ENCODE measurements at regions not wholly inside any gene's neighbourhood (a gene's known extent, or its start where the extent isn't known, plus 50 kb on each side); places are given as distances from the start of the nearest gene placed in this dataset.
"Not testable (repeated sequence)": the region's sequence is repeated elsewhere in the genome, so short reads cannot be mapped to it uniquely, and the experiment has no call there.

DNA sequence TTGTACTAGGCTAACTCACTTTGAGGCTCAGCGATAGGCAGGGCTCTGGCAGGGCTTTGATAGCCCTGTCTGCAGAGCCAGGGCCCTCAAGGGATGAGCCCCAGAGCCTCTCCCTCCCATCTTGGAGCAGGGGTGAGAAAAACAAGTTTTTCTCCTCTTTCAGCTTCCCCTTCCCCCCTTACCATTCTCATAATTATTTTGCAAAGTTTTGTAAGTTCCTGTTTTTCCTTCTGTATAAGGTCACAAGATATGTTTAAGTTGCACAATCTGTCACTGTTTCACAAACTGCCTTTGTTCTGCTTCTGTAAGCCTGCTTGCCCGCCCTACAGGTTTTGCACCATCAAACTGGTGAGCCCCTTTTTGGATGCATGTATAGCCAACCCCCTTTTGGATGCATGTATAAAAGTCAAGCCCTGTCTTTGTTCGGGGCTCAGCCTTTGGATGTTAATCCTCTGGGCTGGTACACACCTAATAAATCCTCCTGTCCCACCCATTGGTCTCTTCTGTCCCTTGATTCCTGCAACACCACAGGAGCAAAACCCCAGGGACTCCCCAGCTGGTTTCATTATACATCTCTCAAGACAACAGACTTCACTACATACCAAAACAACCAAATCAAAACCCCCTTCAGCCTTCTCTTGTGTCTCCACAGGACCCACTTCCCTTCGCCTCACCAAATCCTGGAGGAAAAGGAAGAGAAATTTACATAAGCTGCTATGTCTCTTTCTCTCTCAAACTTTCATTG is 52.5 kb upstream of the RESF1 start:
- DNase-seq, result no peak

GRCh38 chr12:31903025-31903424 is 56.2 kb upstream of the RESF1 start:
- no peak for DNase-seq

DNA sequence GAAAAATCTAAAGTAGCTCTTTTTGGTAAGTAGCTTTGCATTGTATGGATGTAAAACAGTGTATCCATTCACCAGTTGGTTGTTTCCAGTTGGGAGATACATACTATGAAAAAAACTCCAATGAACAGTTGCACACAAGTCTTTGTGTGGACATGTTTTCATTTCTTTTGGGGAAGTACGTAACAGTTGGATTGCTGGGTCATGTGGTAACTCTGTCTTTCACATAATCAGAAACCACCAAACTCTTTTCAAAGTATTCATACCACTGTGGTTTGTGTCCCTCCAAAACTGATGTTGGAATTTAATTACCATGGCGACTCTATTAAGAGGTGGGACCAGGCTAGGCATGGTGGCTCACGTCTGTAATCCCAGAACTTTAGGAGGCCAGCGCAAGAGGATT is 58.9 kb upstream of the RESF1 start:
- DNase-seq, result no peak

DNA sequence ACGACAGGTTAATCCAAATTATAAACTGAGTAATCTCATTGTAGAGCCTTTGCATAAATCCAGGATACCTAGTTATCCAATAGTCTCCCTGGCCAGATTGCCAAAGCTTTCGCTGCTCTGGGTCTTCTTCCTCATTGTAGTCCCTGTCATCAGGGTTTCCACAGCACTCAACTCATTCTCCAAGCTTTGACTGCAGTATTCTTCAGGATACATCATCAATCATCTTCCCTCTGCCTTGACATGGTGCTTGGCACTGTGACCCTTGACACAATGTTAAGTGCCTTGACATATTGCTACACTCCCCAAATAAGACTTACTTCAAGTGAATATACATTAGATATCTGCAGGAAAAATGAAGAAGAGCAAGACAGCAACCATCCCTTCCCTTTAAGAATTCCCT is 60.1 kb upstream of the RESF1 start:
- no peak for DNase-seq

DNA sequence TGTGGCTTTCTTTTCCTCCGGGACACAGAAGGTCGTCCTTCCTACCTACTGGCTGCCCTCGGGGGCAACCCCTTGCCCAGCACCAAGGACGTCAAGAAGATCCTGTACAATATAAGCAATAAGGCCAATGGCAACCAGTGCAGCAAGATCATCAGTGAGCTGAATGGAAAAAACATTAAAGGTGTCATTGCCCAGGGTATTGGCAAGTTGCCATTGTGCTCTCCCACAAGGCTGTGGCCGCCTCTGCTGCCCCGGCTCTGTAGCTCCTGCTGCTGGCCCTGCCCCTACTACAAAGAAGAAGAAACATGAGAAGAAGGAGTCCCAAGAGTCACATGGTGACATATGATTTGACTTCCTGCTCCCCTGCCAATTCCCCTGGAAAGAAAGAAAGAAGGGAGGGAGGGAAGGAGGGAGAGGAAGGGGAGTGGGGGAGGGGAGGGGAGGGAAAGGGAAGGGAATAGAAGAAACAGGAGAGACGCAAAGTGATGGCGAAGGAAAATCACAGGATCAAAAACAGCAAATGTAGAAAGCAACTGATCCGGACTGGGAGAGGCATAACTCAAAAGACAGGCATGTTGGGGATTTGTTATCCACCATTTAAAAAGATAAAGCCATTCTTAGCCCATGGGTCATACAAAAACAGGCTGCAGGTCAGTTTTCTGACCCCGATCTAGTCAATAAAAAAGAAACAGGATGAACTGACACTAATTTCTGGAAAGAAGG is 61.3 kb upstream of the RESF1 start:
- DNase-seq, result no peak

GRCh38 chr12:31897092-31897491 is 62.1 kb upstream of the RESF1 start:
- not testable (repeated sequence) for DNase-seq

GRCh38 chr12:31896514-31897039 is 62.6 kb upstream of the RESF1 start:
- peak; percentile 89 for DNase-seq

DNA sequence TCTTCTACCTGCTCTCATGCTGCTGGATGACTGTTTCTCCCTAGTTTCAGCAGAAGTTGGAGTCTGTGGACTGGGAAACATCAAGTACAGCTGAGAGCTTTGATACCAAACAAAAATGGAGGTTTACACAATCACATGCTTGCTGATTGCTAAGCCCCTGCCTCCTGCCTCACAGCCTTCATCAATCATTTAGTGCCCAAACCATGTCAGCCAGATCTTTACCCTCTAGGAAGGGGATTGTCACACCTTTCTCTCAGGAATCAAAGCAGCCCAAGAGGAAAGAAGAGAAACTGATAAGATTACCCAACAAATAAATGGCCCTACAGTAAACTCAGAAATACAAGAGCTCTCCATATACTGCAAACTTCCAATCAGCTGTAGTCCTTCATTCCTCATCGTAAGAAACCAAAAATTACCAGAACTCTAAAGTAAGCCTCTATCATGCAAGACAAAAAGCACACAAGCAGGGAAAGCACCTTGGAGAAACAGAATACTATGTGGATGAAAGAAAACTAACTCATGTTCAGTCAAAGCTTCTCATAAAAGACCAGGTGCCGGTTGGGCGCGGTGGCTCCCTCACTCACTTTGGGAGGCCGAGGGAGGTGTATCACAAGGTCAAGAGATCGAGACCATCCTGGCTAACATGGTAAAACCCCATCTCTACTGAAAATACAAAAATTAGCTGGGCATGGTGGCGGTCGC is 63.6 kb upstream of the RESF1 start:
- DNase-seq, result no peak

GRCh38 chr12:31890295-31891285 is 68.6 kb upstream of the RESF1 start:
- no peak for DNase-seq

DNA sequence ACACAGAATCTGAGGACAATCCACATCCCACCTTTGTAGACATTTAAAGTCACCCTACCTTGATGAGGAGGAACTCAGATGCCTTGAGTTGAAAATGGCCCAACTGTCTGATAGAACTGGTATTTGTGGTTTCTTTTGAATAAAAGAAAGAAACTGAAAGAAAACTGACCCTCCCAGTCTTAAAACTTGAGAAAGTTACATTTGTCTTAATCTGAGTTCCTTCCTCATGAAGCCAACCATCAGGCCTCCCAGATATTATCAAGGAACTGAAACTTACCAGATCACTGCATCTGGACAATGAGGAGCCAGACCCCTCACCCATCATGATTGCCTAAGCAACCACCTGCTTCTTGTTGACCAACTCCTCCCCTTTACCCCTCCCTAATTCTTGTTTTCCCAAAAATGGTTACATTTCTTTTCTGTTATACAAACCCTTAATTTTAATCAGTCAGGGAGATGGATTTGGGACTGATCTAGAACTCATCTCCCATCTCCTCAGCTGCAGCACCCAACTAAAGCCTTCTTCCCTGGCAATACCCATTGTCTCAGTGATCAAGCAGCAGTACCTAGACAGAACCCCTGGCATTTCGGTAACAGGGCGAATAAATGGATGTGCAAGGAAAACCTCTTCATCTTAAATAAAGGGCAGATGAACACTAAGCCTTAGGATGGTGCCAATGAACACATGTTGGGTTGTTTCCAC is 72.0 kb upstream of the RESF1 start:
- no peak for DNase-seq

DNA sequence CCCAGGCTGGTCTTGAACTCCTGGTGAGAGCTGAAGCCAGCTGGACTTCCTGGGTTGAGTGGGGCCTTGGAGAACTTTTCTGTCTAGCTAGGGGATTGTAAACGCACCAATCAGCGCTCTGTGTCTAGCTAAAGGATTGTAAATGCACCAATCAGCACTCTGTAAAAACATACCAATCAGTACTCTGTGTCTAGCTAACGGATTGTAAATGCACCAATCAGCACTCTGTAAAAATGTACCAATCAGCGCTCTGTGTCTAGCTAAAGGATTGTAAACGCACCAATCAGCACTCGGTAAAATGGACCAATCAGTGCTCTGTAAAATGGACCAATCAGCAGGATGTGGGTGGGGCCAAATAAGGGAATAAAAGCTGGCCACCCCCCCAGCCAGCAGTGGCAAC is 76.5 kb upstream of the RESF1 start:
- DNase-seq, result not testable (repeated sequence)

DNA sequence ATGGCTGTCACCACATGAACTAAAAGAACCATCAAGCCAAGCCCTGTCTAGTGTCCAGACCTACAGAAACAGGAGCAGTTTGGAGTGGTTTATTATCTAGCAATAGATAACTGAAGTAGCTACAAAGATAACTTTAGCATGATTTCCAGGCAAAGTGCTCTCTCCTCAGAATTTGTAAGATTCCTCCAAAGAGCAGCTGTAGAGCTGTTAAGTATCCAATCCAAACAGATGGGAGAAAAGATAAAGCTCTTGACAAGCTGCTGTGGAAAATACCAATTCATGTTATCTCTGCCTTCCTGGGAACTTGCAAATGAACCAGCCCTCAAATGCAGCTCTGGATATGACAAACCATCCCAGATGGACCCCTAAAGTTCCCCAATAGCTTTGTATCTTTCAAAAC is 78.9 kb upstream of the RESF1 start:
- DNase-seq, result no peak

DNA sequence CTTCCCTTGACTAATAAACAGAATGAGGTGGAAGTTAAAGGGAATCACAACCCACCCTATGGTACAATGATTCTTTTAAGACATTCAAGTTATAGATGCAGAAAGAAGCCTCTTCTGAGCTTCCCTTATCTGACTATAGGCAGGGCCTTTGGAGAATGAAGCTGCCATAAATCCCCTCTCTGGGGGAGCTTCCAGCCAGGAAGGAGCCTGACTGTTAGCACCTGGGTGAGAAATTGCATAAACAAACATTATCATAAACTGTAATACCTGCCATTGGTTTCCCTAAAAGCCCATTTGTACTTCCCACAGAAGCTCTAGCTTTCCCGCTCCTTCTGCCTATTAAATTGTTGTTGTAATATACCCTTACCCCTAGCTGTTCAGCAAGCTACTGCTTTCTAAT is 81.3 kb upstream of the RESF1 start:
- no peak for DNase-seq

GRCh38 chr12:31876568-31877424 is 82.4 kb upstream of the RESF1 start:
- no peak for DNase-seq

DNA sequence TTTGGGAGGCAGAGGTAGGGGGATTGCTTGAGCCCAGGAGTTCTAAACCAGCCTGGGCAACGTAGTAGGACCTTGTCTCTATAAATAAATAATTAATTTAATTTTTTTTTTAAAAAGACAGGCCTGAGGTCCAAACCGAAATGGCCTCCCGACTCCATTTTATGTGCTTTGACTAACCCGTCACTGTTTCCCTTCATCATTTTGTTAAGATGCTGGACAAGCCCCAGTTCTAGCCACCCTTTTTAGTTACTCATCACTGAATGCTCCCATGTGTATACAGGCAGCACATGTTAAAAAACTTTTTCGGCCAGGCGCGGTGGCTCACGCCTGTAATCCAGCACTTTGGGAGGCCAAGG is 83.6 kb upstream of the RESF1 start:
- no peak for DNase-seq

DNA sequence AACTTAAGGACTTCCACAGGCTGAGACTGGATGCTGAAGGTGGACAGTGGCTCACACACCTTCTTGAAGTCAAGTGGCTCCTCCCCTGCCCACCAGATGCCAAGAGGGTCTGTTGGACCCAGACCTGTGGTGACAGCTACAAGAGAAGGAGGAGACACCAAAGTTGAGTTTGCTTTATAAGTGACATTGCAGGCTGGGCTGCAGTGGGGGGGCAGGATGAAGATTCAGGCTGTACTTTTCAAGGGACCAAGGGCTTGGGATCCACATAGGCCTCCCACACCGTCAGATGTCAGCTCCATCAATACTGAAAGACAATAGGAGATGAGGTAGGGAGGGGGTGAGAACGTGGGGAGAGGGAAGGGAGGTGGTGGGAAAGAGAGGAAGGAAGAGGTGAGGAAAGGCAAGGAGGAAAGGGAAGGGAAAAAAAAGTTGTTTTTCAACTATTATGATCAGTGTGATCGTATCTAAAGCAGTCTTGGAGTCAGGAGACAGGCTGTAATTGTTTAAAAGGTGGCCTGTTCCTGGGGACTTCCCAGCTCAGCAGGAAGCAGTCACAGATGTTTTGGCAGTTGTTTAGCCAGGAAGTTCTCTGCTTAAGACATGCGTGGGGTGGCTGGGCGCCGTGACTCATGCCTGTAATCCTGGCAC is 84.1 kb upstream of the RESF1 start:
- DNase-seq, result peak; percentile 75

DNA sequence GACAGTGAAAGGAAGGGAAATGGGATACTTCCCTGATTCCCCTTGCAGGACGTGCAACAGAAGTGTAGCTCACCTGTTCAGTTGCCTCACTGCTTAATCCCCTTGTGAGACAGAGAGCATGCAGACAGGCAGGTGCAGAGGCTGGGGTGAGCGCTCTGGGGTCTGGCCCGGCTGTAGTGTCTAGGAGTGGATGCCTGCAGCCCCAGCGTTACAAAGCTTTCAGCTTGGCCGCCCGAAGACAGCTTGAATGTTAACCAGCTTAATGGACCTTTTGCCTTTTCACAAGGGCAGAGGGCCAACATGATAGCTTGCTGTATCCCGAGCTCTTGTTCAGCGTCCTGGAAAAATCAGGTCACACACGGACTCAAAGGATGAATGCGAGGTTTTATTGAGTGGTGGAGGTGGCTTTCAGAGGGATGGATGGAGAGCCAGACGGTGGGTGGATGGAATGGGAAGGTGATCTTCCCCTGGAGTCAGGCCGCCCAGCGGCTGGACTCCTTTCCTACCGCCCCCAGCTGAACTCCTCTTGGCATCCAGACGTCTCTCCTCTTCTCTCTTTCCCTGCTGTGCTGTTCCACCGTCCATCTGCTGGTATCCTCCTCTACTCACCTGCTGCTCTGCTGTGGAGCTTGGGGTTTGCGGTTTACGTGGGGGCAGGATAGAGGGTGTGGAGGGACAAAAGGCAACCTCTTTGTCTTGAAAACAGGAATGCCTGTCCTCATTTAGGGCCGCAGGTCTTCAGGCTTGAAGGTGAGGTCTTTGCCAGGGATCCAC is 86.2 kb upstream of the RESF1 start:
- no peak for DNase-seq

GRCh38 chr12:31869972-31870371 is 89.2 kb upstream of the RESF1 start:
- DNase-seq, result no peak

GRCh38 chr12:31868965-31869364 is 90.2 kb upstream of the RESF1 start:
- DNase-seq, result no peak

DNA sequence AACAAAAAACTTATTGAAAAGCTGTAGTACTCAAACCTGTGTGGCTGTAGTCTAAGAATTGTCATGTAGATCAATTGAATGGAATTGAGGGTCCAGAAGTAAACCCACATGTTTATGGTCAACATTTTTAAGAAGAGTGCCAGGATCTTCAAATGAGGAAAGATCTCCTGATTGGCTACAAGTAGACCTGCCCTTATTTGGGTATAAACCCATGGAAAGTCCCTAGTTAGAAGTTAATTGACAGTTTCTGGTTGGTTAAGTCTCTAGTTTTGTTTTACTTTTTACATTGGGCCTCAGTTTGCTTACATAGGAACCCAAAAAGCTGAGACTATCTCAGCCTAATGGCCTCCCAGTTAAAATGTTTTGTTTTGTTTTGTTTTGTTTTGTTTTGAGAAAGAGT is 91.9 kb upstream of the RESF1 start:
- DNase-seq, result no peak
